Neuron (in vitro differentiated cells): ENCODE measurements at regions not wholly inside any gene's neighbourhood (a gene's known extent, or its start where the extent isn't known, plus 50 kb on each side); places are given as distances from the start of the nearest gene placed in this dataset.
"Not testable (repeated sequence)": the region's sequence is repeated elsewhere in the genome, so short reads cannot be mapped to it uniquely, and the experiment has no call there.

Source experiments
- H2AFZ ChIP-seq: one replicate; pipeline ENCODE4 v1.6.1; 2013; ENCODE audit warnings: low read depth, mild to moderate bottlenecking, inconsistent platforms, low read length, moderate library complexity
- H3K27me3 ChIP-seq: one replicate; pipeline ENCODE4 v1.6.1; 2013; ENCODE audit warnings: low read length; ENCODE audit not compliant: insufficient read depth
- H3K36me3 ChIP-seq: one replicate; pipeline ENCODE4 v1.6.1; 2013; ENCODE audit warnings: low read length; ENCODE audit not compliant: insufficient read depth
- H3K4me1 ChIP-seq: one replicate; pipeline ENCODE4 v1.6.1; 2013; ENCODE audit warnings: low read length; ENCODE audit not compliant: insufficient read depth
- H3K4me3 ChIP-seq: 2 replicates; pipeline ENCODE4 v1.5.1; 2013; ENCODE audit warnings: mild to moderate bottlenecking, low read length, moderate library complexity
- H3K9me3 ChIP-seq: one replicate; pipeline ENCODE4 v1.6.1; 2013; ENCODE audit warnings: low read length

- Histone ChIP-seq H3K27me3 (peaks cover 9% of the 10 kb centered on the region), H3K4me1 (peaks cover 3% of the 10 kb centered on the region), H3K4me3 (no peak overlapping the region), H2AFZ (no peak overlapping the region), H3K9me3 (no peaks in the 10 kb centered on the region), H3K36me3 (no peaks in the 10 kb centered on the region)
Observed at GRCh38 chr6:119848696-119849095, 499.1 kb upstream of the MAN1A1 start.

GRCh38 chr6:119845161-119845560 is 495.6 kb upstream of the MAN1A1 start:
- no peaks in the 10 kb centered on the region for H3K4me1 ChIP-seq
- H3K36me3 ChIP-seq = no peaks in the 10 kb centered on the region
- no peak overlapping the region for H3K4me3 ChIP-seq
- H3K27me3 ChIP-seq = peaks cover 7% of the 10 kb centered on the region
- no peak overlapping the region for H2AFZ ChIP-seq
- H3K9me3 ChIP-seq = no peaks in the 10 kb centered on the region

GRCh38 chr6:119844387-119844786 is 494.8 kb upstream of the MAN1A1 start:
- H3K27me3 ChIP-seq = peaks cover 6% of the 10 kb centered on the region
- no peaks in the 10 kb centered on the region for H3K4me1 ChIP-seq
- no peaks in the 10 kb centered on the region for H3K36me3 ChIP-seq
- H2AFZ ChIP-seq = no peak overlapping the region
- H3K9me3 ChIP-seq = no peaks in the 10 kb centered on the region
- no peak overlapping the region for H3K4me3 ChIP-seq

GRCh38 chr6:119842191-119842590 is 492.6 kb upstream of the MAN1A1 start:
- Histone ChIP-seq H2AFZ (no peak overlapping the region), H3K9me3 (no peaks in the 10 kb centered on the region), H3K27me3 (peaks cover 3% of the 10 kb centered on the region), H3K4me1 (no peaks in the 10 kb centered on the region), H3K36me3 (no peaks in the 10 kb centered on the region), H3K4me3 (no peak overlapping the region)

GRCh38 chr6:119838043-119838442 is 488.5 kb upstream of the MAN1A1 start:
- H2AFZ ChIP-seq = no peak overlapping the region
- no peaks in the 10 kb centered on the region for H3K36me3 ChIP-seq
- H3K27me3 ChIP-seq = no peaks in the 10 kb centered on the region
- H3K4me1 ChIP-seq = no peaks in the 10 kb centered on the region
- H3K9me3 ChIP-seq = no peaks in the 10 kb centered on the region
- no peak overlapping the region for H3K4me3 ChIP-seq

GRCh38 chr6:119834418-119834817 is 484.9 kb upstream of the MAN1A1 start:
- Histone ChIP-seq H3K4me3 (no peak overlapping the region), H2AFZ (no peak overlapping the region), H3K36me3 (no peaks in the 10 kb centered on the region), H3K9me3 (no peaks in the 10 kb centered on the region), H3K27me3 (no peaks in the 10 kb centered on the region), H3K4me1 (no peaks in the 10 kb centered on the region)

GRCh38 chr6:119832411-119832810 is 482.9 kb upstream of the MAN1A1 start:
- Histone ChIP-seq H3K9me3 (no peaks in the 10 kb centered on the region), H3K27me3 (no peaks in the 10 kb centered on the region), H3K36me3 (no peaks in the 10 kb centered on the region), H3K4me1 (no peaks in the 10 kb centered on the region), H3K4me3 (no peak overlapping the region), H2AFZ (no peak overlapping the region)

- Histone ChIP-seq H3K27me3 (no peaks in the 10 kb centered on the region), H3K4me3 (no peak overlapping the region), H3K36me3 (no peaks in the 10 kb centered on the region), H2AFZ (no peak overlapping the region), H3K9me3 (no peaks in the 10 kb centered on the region), H3K4me1 (no peaks in the 10 kb centered on the region)
Observed at GRCh38 chr6:119830494-119831295, 481.1 kb upstream of the MAN1A1 start.

- Histone ChIP-seq H2AFZ (no peak overlapping the region), H3K36me3 (no peaks in the 10 kb centered on the region), H3K4me3 (no peak overlapping the region), H3K4me1 (no peaks in the 10 kb centered on the region), H3K27me3 (no peaks in the 10 kb centered on the region), H3K9me3 (no peaks in the 10 kb centered on the region)
Observed at GRCh38 chr6:119830069-119830468, 480.5 kb upstream of the MAN1A1 start.

GRCh38 chr6:119829499-119829898 is 479.9 kb upstream of the MAN1A1 start:
- H3K4me1 ChIP-seq, H2AFZ ChIP-seq, H3K4me3 ChIP-seq, H3K9me3 ChIP-seq, H3K36me3 ChIP-seq, H3K27me3 ChIP-seq: not testable (repeated sequence)

- no peaks in the 10 kb centered on the region for H3K36me3 ChIP-seq
- no peaks in the 10 kb centered on the region for H3K27me3 ChIP-seq
- no peaks in the 10 kb centered on the region for H3K9me3 ChIP-seq
- no peaks in the 10 kb centered on the region for H3K4me1 ChIP-seq
- H3K4me3 ChIP-seq = no peak overlapping the region
- H2AFZ ChIP-seq = no peak overlapping the region
Observed at GRCh38 chr6:119829006-119829405, 479.4 kb upstream of the MAN1A1 start.

- H3K36me3 ChIP-seq = no peaks in the 10 kb centered on the region
- H3K27me3 ChIP-seq = no peaks in the 10 kb centered on the region
- no peak overlapping the region for H2AFZ ChIP-seq
- H3K4me3 ChIP-seq = no peak overlapping the region
- H3K9me3 ChIP-seq = no peaks in the 10 kb centered on the region
- no peaks in the 10 kb centered on the region for H3K4me1 ChIP-seq
Observed at GRCh38 chr6:119821380-119821779, 471.8 kb upstream of the MAN1A1 start.

GRCh38 chr6:119818876-119819275 is 469.3 kb upstream of the MAN1A1 start:
- H3K4me3 ChIP-seq = no peak overlapping the region
- H3K4me1 ChIP-seq = no peaks in the 10 kb centered on the region
- no peak overlapping the region for H2AFZ ChIP-seq
- no peaks in the 10 kb centered on the region for H3K27me3 ChIP-seq
- no peaks in the 10 kb centered on the region for H3K9me3 ChIP-seq
- H3K36me3 ChIP-seq = no peaks in the 10 kb centered on the region
